ENCODE measurements at regions not wholly inside any gene's neighbourhood (a gene's known extent, or its start where the extent isn't known, plus 50 kb on each side); places are given as distances from the start of the nearest gene placed in this dataset.

DNA sequence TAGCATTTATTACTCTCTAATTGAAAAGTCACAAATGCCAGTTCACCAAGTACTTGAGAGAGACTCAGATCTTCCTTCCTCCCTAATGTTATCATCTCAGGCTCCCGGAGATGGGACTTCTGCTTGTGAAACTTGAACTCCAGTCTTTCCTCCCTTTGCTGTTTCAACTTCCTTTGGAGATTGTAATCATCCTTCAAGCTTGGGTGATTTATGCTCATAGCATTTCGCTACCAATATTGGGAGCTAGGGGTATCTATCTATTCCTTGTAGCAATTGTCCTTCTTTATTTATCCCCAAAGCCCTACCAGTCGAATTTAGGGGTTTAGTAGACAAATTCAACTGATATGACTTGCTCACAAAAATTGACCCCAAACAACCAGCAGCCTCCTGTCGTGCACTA lies 117.9 kb upstream of the STARD3NL start:
- Histone ChIP-seq H3K9me3 (ENCODE audit: control insufficient read depth, low read length) (no peaks in the 10 kb centered on the region), H3K36me3 (ENCODE audit: control insufficient read depth in 1 of 2, insufficient read depth in 2 of 2, low read length in 1 of 2) (no peaks in the 10 kb centered on the region), H3K4me3 (ENCODE audit: low read length in 2 of 2) (no peak overlapping the region), H3K27me3 (ENCODE audit: control insufficient read depth in 1 of 2, insufficient read depth in 2 of 2, low read length in 1 of 2) (no peaks in the 10 kb centered on the region), H3K4me1 (ENCODE audit: control insufficient read depth in 1 of 2, insufficient read depth in 2 of 2, low read length in 2 of 2) (no peaks in the 10 kb centered on the region), H3K27ac (ENCODE audit: low read depth in 1 of 2, low read length in 2 of 2) (no peak overlapping the region)
- DNase-seq: no peak
- 77 to 90% methylated on average over 4 of the region's 4 CpGs for WGBS, 2 donors
- no peak for ATAC-seq (ENCODE audit: low FRiP score)
- intact Hi-C loops (cut with DNase I): no loop called here

DNA sequence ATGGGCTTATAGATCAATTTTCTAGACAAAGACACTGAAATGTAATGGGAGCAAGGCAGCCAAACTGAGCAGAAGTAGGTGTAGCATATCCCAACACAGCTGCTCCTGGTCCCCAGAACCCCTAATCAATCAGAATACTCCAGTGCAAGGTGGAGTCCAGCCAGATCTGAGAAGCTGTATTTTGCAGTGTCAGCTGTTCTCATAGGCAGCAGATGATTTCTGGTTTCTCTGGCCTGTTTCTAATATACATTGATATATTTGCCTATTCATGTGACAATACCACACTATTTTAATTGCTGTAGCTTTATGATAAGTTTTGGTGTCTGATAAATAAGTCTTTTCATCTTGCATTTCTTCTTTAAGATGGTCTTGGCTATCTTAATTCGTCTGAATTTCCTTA lies 117.4 kb upstream of the STARD3NL start:
- 96 to 98% methylated on average over 1 of the region's 1 CpG for WGBS, 2 donors
- no peaks in the 10 kb centered on the region for H3K9me3 ChIP-seq (ENCODE audit: control insufficient read depth, low read length)

DNA sequence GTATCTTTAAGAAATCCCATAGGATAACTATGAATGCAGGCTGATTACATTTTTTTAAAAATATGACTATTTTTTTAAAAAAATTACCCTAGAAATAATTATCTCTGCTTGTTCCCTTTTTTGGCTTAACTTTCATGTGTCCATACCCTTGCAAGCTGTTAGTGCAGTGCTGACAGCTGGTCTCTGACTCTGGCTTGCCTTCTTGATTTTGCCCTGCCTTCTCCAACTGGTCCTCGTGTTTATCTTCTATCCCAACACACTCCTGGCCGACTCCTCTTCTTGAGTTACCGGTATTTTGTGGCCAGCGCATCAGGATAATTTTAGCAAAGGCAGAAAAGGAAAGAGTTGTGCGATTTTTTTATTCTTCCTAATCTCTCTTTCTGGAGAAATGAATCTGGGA lies 111.7 kb upstream of the STARD3NL start:
- no peaks in the 10 kb centered on the region for H3K4me1 ChIP-seq (ENCODE audit: control insufficient read depth in 1 of 2, insufficient read depth in 2 of 2, low read length in 2 of 2)
- H3K4me3 ChIP-seq (ENCODE audit: low read length in 2 of 2): no peak overlapping the region
- intact Hi-C loops (cut with DNase I): no loop called here
- H3K36me3 ChIP-seq (ENCODE audit: control insufficient read depth in 1 of 2, insufficient read depth in 2 of 2, low read length in 1 of 2): no peaks in the 10 kb centered on the region
- no peak overlapping the region for H3K27ac ChIP-seq (ENCODE audit: low read depth in 1 of 2, low read length in 2 of 2)
- H3K27me3 ChIP-seq (ENCODE audit: control insufficient read depth in 1 of 2, insufficient read depth in 2 of 2, low read length in 1 of 2): no peaks in the 10 kb centered on the region
- DNase-seq (no peak), ATAC-seq (ENCODE audit: low FRiP score) (no peak)
- WGBS, 2 donors: 46 to 54% methylated on average over 5 of the region's 5 CpGs
- no peaks in the 10 kb centered on the region for H3K9me3 ChIP-seq (ENCODE audit: control insufficient read depth, low read length)

More for the DNA sequence above, 117.4 kb upstream of the STARD3NL start:
- Histone ChIP-seq H3K4me1 (ENCODE audit: control insufficient read depth in 1 of 2, insufficient read depth in 2 of 2, low read length in 2 of 2) (no peaks in the 10 kb centered on the region), H3K27ac (ENCODE audit: low read depth in 1 of 2, low read length in 2 of 2) (no peak overlapping the region), H3K36me3 (ENCODE audit: control insufficient read depth in 1 of 2, insufficient read depth in 2 of 2, low read length in 1 of 2) (no peaks in the 10 kb centered on the region), H3K27me3 (ENCODE audit: control insufficient read depth in 1 of 2, insufficient read depth in 2 of 2, low read length in 1 of 2) (no peaks in the 10 kb centered on the region), H3K4me3 (ENCODE audit: low read length in 2 of 2) (no peak overlapping the region)
- no peak for ATAC-seq (ENCODE audit: low FRiP score)
- intact Hi-C loops (cut with DNase I): no loop called here
- DNase-seq: no peak

DNA sequence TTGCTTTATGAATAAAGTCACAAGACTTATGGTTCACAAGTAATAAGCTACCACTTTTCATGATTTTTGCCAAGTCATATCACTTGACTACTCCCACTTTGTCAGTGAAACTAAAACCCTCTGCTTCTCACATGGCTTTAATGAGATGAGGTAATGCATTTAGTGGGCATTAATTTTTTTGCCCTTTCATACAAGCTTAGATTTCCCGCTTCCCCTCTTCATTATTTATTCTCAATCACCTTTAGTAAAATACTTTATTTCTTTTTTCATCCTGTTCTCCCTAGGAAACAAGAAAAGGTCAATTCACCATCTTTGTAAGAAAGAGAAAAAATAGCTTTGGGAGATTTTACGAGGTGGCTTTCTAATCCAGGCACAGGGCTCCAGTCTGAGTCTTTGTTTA lies 109.6 kb upstream of the STARD3NL start:
- no peak for DNase-seq
- no peak for ATAC-seq (ENCODE audit: low FRiP score)
- no peaks in the 10 kb centered on the region for H3K4me1 ChIP-seq (ENCODE audit: control insufficient read depth in 1 of 2, insufficient read depth in 2 of 2, low read length in 2 of 2)
- intact Hi-C loops (cut with DNase I): no loop called here
- no peaks in the 10 kb centered on the region for H3K9me3 ChIP-seq (ENCODE audit: control insufficient read depth, low read length)
- H3K4me3 ChIP-seq (ENCODE audit: low read length in 2 of 2): no peak overlapping the region
- H3K27me3 ChIP-seq (ENCODE audit: control insufficient read depth in 1 of 2, insufficient read depth in 2 of 2, low read length in 1 of 2): no peaks in the 10 kb centered on the region
- H3K36me3 ChIP-seq (ENCODE audit: control insufficient read depth in 1 of 2, insufficient read depth in 2 of 2, low read length in 1 of 2): no peaks in the 10 kb centered on the region
- no peak overlapping the region for H3K27ac ChIP-seq (ENCODE audit: low read depth in 1 of 2, low read length in 2 of 2)
- WGBS, 2 donors: 75 to 80% methylated on average over 2 of the region's 2 CpGs

DNA sequence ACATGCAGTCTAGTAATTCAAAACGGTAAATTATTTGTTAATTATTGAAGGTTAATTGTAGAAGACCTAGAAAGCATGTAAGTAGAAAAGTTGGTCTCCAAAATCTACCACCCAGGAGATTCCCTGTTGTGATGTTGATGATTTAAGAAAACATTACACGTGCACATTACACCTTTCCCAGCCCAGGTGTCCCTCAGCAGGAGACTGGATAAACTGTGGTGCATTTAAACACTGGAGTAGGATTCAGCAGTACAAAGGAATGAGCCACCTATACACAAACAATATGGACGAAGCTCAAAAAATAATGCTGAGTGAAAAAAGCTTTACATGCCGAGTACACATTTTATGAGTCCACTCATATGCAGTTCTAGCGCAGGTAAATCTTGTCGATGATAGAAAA lies 109.0 kb upstream of the STARD3NL start:
- DNase-seq (no peak), ATAC-seq (ENCODE audit: low FRiP score) (no peak)
- H3K27me3 ChIP-seq (ENCODE audit: control insufficient read depth in 1 of 2, insufficient read depth in 2 of 2, low read length in 1 of 2): no peaks in the 10 kb centered on the region
- 87 to 89% methylated on average over 6 of the region's 6 CpGs for WGBS, 2 donors
- H3K4me1 ChIP-seq (ENCODE audit: control insufficient read depth in 1 of 2, insufficient read depth in 2 of 2, low read length in 2 of 2): no peaks in the 10 kb centered on the region
- H3K27ac ChIP-seq (ENCODE audit: low read depth in 1 of 2, low read length in 2 of 2): no peak overlapping the region
- no peaks in the 10 kb centered on the region for H3K9me3 ChIP-seq (ENCODE audit: control insufficient read depth, low read length)
- intact Hi-C loops (cut with DNase I): no loop called here
- H3K36me3 ChIP-seq (ENCODE audit: control insufficient read depth in 1 of 2, insufficient read depth in 2 of 2, low read length in 1 of 2): no peaks in the 10 kb centered on the region
- no peak overlapping the region for H3K4me3 ChIP-seq (ENCODE audit: low read length in 2 of 2)

DNA sequence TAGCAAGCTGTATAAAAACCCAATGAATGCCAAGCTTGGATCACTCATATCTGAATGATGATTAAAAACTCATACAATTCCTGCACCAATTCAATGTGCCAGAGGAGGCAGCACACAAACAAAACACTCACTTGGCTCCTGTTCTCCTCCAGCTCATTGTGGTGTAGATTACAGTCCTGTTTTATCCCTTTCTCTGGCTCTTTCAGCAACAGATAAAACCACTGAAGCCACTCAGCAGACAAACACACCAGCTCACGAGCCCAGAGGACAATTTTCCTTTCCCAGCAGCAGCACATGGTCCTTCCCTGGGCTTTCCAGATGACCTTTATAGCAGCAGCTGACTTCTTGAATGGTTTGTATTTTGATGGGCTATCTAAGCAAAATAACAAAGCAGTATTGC lies 107.3 kb upstream of the STARD3NL start:
- no peaks in the 10 kb centered on the region for H3K27me3 ChIP-seq (ENCODE audit: control insufficient read depth in 1 of 2, insufficient read depth in 2 of 2, low read length in 1 of 2)
- intact Hi-C loops (cut with DNase I): no loop called here
- H3K4me1 ChIP-seq (ENCODE audit: control insufficient read depth in 1 of 2, insufficient read depth in 2 of 2, low read length in 2 of 2): no peaks in the 10 kb centered on the region
- H3K4me3 ChIP-seq (ENCODE audit: low read length in 2 of 2): no peak overlapping the region
- 8 to 19% methylated on average over 1 of the region's 1 CpG for WGBS, 2 donors
- H3K27ac ChIP-seq (ENCODE audit: low read depth in 1 of 2, low read length in 2 of 2): no peak overlapping the region
- no peaks in the 10 kb centered on the region for H3K36me3 ChIP-seq (ENCODE audit: control insufficient read depth in 1 of 2, insufficient read depth in 2 of 2, low read length in 1 of 2)
- H3K9me3 ChIP-seq (ENCODE audit: control insufficient read depth, low read length): no peaks in the 10 kb centered on the region
- DNase-seq (no peak), ATAC-seq (ENCODE audit: low FRiP score) (peak; percentile 48)

DNA sequence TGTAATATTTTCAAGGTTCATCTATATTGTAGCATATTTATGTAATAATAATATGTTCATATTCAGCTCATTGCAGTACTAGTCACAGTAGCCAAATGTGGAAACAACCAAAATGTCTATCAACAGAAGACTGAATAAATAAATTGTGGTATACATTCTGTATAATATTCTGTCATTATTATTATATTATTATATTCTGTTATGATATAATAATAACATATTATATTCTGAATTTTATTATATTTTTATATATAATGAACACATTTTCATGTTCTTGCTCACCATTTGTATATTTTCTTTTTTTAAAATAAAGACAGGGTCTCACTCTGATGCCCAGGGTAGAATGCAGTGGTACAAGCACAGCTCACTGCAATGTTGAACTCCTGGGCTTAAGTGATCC lies 91.2 kb upstream of the STARD3NL start:
- no peaks in the 10 kb centered on the region for H3K36me3 ChIP-seq (ENCODE audit: control insufficient read depth in 1 of 2, insufficient read depth in 2 of 2, low read length in 1 of 2)
- H3K9me3 ChIP-seq (ENCODE audit: control insufficient read depth, low read length): no peaks in the 10 kb centered on the region
- DNase-seq: no peak
- no peak for ATAC-seq (ENCODE audit: low FRiP score)
- H3K4me3 ChIP-seq (ENCODE audit: low read length in 2 of 2): no peak overlapping the region
- H3K27me3 ChIP-seq (ENCODE audit: control insufficient read depth in 1 of 2, insufficient read depth in 2 of 2, low read length in 1 of 2): no peaks in the 10 kb centered on the region
- intact Hi-C loops (cut with DNase I): no loop called here
- H3K27ac ChIP-seq (ENCODE audit: low read depth in 1 of 2, low read length in 2 of 2): no peak overlapping the region
- no peaks in the 10 kb centered on the region for H3K4me1 ChIP-seq (ENCODE audit: control insufficient read depth in 1 of 2, insufficient read depth in 2 of 2, low read length in 2 of 2)

DNA sequence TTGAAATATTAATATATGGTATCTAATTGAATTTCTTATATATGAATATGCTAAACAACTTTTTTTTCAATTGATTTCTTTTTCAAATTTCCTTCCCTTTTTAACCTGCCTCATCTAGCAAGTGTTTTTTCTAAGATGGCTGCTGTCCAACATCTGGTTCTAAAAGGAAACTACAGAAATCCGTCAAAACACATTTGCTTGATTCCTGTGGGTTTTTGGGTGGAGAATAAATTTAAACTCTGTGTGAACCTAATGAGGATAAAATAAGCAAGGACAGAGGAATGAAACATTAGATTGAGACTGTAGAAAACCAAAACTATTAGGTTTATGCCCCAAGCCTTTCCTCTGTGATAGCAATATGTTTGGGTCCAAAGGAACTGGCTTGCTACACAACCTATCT lies 75.5 kb upstream of the STARD3NL start:
- ATAC-seq (ENCODE audit: low FRiP score): no peak
- H3K27me3 ChIP-seq (ENCODE audit: control insufficient read depth in 1 of 2, insufficient read depth in 2 of 2, low read length in 1 of 2): no peaks in the 10 kb centered on the region
- H3K9me3 ChIP-seq (ENCODE audit: control insufficient read depth, low read length): no peaks in the 10 kb centered on the region
- no peak overlapping the region for H3K4me3 ChIP-seq (ENCODE audit: low read length in 2 of 2)
- WGBS, 2 donors: 7 to 8% methylated on average over 1 of the region's 1 CpG
- no peaks in the 10 kb centered on the region for H3K4me1 ChIP-seq (ENCODE audit: control insufficient read depth in 1 of 2, insufficient read depth in 2 of 2, low read length in 2 of 2)
- no peaks in the 10 kb centered on the region for H3K36me3 ChIP-seq (ENCODE audit: control insufficient read depth in 1 of 2, insufficient read depth in 2 of 2, low read length in 1 of 2)
- intact Hi-C loops (cut with DNase I): loop anchor here in 1 of 2 donors (5.0 kb wide), 1 partner anchor 185 kb away; the partner anchor contains the start of gene SFRP4
- H3K27ac ChIP-seq (ENCODE audit: low read depth in 1 of 2, low read length in 2 of 2): no peak overlapping the region
- DNase-seq: no peak

DNA sequence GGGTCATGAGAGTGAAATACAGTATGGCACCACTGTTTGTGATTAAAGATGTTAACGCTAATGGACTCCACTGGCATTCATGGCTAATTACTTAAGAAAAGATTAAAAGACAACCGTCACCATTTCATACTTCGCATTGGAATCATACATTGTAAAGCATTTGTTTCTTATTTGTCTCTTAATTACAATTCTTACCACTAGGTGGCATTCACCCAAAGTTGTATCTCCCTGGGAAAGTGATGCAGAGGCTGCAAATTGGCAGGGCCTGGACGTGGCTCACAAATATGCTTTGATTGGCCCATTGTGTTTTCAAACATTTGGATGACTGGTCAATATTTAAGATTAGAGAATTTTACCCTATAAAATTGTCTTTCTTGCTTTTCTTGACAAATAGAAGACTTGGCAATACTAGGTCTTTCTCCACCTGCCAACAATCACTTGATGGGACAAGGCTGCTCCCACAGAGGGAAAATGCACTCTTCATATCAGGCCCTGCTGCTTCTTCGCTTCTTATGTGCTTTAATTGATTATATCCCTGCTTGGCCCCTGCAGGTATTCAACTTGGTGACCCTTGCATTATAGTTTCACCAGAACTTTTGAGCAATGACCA lies 72.1 kb upstream of the STARD3NL start:
- H3K27ac ChIP-seq (ENCODE audit: low read depth in 1 of 2, low read length in 2 of 2): no peak overlapping the region
- no peak for DNase-seq
- no peak overlapping the region for H3K4me3 ChIP-seq (ENCODE audit: low read length in 2 of 2)
- no peaks in the 10 kb centered on the region for H3K9me3 ChIP-seq (ENCODE audit: control insufficient read depth, low read length)
- no peaks in the 10 kb centered on the region for H3K27me3 ChIP-seq (ENCODE audit: control insufficient read depth in 1 of 2, insufficient read depth in 2 of 2, low read length in 1 of 2)
- no peaks in the 10 kb centered on the region for H3K36me3 ChIP-seq (ENCODE audit: control insufficient read depth in 1 of 2, insufficient read depth in 2 of 2, low read length in 1 of 2)
- no peak for ATAC-seq (ENCODE audit: low FRiP score)
- H3K4me1 ChIP-seq (ENCODE audit: control insufficient read depth in 1 of 2, insufficient read depth in 2 of 2, low read length in 2 of 2): no peaks in the 10 kb centered on the region
- intact Hi-C loops (cut with DNase I): loop anchor here (2.0 to 5.0 kb wide), 3 partner anchors 117 to 205 kb away; no protein-coding TSS in a partner anchor
- WGBS, 2 donors: 23 to 27% methylated on average over 5 of the region's 5 CpGs

All from aorta (tissue), 5 donors.